ENCODE measurements at regions not wholly inside any gene's neighbourhood (a gene's known extent, or its start where the extent isn't known, plus 50 kb on each side); places are given as distances from the start of the nearest gene placed in this dataset.

- peaks cover 6% of the 10 kb centered on the region for H3K9me3 Mint-ChIP-seq
- H3K36me3 Mint-ChIP-seq, result no peaks in the 10 kb centered on the region
- DNase-seq (ENCODE audit: low spot score in 2 of 2, unreplicated experiment in 2 of 2), result no peak
- H3K27me3 Mint-ChIP-seq (ENCODE audit: low read depth), result no peaks in the 10 kb centered on the region
- peaks cover 27% of the 10 kb centered on the region for H3K4me1 Mint-ChIP-seq
- no peak overlapping the region for H3K27ac Mint-ChIP-seq
- no peak overlapping the region for H3K4me3 Mint-ChIP-seq
- no peak for TF ChIP-seq CTCF (IDR thresholded peaks at IDR 0.05; ENCODE audit: unreplicated experiment)
Observed at GRCh38 chr17:71436479-71436878, 684.3 kb upstream of the SOX9 start.

- no peaks in the 10 kb centered on the region for H3K36me3 Mint-ChIP-seq
- DNase-seq (ENCODE audit: low spot score in 2 of 2, unreplicated experiment in 2 of 2), result no peak
- no peak for TF ChIP-seq CTCF (IDR thresholded peaks at IDR 0.05; ENCODE audit: unreplicated experiment)
- peaks cover 27% of the 10 kb centered on the region for H3K4me1 Mint-ChIP-seq
- peaks cover 6% of the 10 kb centered on the region for H3K9me3 Mint-ChIP-seq
- H3K4me3 Mint-ChIP-seq, result no peak overlapping the region
- no peaks in the 10 kb centered on the region for H3K27me3 Mint-ChIP-seq (ENCODE audit: low read depth)
- no peak overlapping the region for H3K27ac Mint-ChIP-seq
Observed at GRCh38 chr17:71437166-71437565, 683.7 kb upstream of the SOX9 start.

GRCh38 chr17:71438631-71439146 is 682.1 kb upstream of the SOX9 start:
- H3K36me3 Mint-ChIP-seq, result no peaks in the 10 kb centered on the region
- no peak for DNase-seq (ENCODE audit: low spot score in 2 of 2, unreplicated experiment in 2 of 2)
- no peak for TF ChIP-seq CTCF (IDR thresholded peaks at IDR 0.05; ENCODE audit: unreplicated experiment)
- peaks cover 27% of the 10 kb centered on the region for H3K4me1 Mint-ChIP-seq
- H3K27ac Mint-ChIP-seq, result peak overlapping the region; percentile 73
- peaks cover 6% of the 10 kb centered on the region for H3K9me3 Mint-ChIP-seq
- H3K27me3 Mint-ChIP-seq (ENCODE audit: low read depth), result no peaks in the 10 kb centered on the region
- H3K4me3 Mint-ChIP-seq, result no peak overlapping the region

- Mint-ChIP-seq H3K4me3 (no peak overlapping the region), H3K9me3 (peaks cover 6% of the 10 kb centered on the region), H3K27me3 (ENCODE audit: low read depth) (no peaks in the 10 kb centered on the region), H3K27ac (peak overlapping the region; percentile 69), H3K36me3 (no peaks in the 10 kb centered on the region), H3K4me1 (peaks cover 27% of the 10 kb centered on the region)
- TF ChIP-seq CTCF (IDR thresholded peaks at IDR 0.05; ENCODE audit: unreplicated experiment), result no peak
- no peak for DNase-seq (ENCODE audit: low spot score in 2 of 2, unreplicated experiment in 2 of 2)
Observed at GRCh38 chr17:71440513-71440912, 680.3 kb upstream of the SOX9 start.

GRCh38 chr17:71441098-71441497 is 679.7 kb upstream of the SOX9 start:
- DNase-seq (ENCODE audit: low spot score in 2 of 2, unreplicated experiment in 2 of 2), result no peak
- Mint-ChIP-seq H3K27me3 (ENCODE audit: low read depth) (no peaks in the 10 kb centered on the region), H3K27ac (no peak overlapping the region), H3K36me3 (no peaks in the 10 kb centered on the region), H3K9me3 (peaks cover 6% of the 10 kb centered on the region), H3K4me3 (no peak overlapping the region), H3K4me1 (peaks cover 27% of the 10 kb centered on the region)
- no peak for TF ChIP-seq CTCF (IDR thresholded peaks at IDR 0.05; ENCODE audit: unreplicated experiment)

- no peaks in the 10 kb centered on the region for H3K27me3 Mint-ChIP-seq (ENCODE audit: low read depth)
- H3K36me3 Mint-ChIP-seq, result no peaks in the 10 kb centered on the region
- peaks cover 6% of the 10 kb centered on the region for H3K9me3 Mint-ChIP-seq
- H3K4me3 Mint-ChIP-seq, result no peak overlapping the region
- TF ChIP-seq CTCF (IDR thresholded peaks at IDR 0.05; ENCODE audit: unreplicated experiment), result no peak
- peaks cover 30% of the 10 kb centered on the region for H3K4me1 Mint-ChIP-seq
- H3K27ac Mint-ChIP-seq, result no peak overlapping the region
- DNase-seq (ENCODE audit: low spot score in 2 of 2, unreplicated experiment in 2 of 2), result no peak
Observed at GRCh38 chr17:71444078-71444477, 676.7 kb upstream of the SOX9 start.
